GM18861 (cell line): ENCODE measurements at regions not wholly inside any gene's neighbourhood (a gene's known extent, or its start where the extent isn't known, plus 50 kb on each side); places are given as distances from the start of the nearest gene placed in this dataset.
"Not testable (repeated sequence)": the region's sequence is repeated elsewhere in the genome, so short reads cannot be mapped to it uniquely, and the experiment has no call there.

Source experiments
- ATAC-seq: cut with Tn5 transposase; IDR thresholded peaks from one replicate; pipeline ENCODE4 v1.9.1; 2021; ENCODE audit not compliant: unreplicated experiment

- no peak for ATAC-seq
Observed at GRCh38 chr5:122599000-122599399, 175.9 kb upstream of the SNX2 start.

DNA sequence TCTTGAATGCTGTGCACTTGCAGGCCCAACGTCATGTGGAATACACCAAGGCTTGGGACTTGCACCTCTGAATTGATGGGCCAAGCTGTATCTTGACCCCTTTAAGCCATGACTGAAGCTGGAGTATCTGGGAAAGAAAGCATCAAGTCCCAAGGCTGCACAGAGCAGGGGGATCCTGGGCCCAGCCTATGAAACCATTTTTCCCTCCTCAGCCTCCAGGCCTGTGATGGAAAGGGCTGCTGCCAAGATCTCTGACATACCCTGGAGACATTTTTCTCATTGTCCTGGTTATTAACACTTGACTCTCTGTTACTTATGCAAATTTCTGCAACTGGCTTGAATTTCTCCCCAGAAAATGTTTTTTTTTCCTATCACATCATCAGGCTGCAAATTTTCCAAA is 174.0 kb upstream of the SNX2 start:
- no peak for ATAC-seq

DNA sequence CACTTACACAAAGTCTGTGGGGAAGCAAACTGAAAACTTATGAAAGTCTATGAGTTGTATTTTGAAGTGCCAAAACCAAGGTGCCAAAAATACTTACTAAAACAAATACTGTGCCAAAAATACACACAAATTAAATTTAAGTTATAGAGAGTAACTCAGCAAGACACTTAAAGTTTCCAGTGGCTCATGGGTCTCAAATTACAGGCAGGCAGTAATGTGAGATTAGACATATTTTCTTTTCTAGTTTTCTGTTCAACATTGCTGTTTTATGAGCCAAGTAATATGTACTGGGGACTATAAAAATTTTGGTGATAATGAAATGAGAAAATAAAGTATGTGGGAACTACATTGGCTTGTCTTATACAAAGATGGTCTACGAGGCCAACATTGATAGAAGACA is 172.2 kb upstream of the SNX2 start:
- ATAC-seq = no peak

DNA sequence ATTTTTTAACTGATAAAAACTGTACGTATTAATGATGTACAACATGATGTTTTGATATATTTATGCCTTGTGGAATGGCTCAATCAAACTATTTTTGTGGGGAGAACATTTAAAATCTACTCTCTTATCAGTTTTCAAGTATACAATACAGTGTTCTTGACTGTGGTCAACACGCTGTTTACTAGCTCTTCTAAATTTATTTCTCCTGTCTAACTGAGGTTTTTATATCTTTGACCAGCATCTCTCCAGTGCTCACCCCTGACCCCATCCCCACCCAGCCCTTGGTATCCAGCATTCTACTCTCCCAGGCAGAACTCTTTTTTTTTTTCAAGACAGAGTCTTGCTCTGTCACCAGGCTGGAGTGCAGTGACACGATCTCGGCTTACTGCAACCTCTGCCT is 169.6 kb upstream of the SNX2 start:
- no peak for ATAC-seq

DNA sequence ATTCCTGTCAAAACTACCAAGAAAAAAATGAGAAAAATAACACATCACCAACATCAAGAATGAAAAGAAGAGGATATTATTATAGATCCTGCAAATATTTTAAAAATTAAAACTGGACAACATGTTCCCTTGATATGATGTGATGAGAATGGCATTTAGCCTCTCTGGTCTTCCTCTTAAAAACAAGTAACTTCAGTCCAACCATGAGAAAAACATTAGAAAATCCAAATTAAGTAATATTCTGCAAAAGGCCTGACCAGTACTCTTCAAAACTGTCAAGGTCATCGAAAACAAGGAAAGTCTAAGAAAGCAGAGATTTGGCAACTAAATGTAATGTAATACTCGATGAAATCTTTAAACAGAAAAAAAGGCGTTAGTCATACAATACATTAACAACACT is 167.1 kb upstream of the SNX2 start:
- ATAC-seq = no peak

GRCh38 chr5:122608222-122608621 is 166.7 kb upstream of the SNX2 start:
- no peak for ATAC-seq

- ATAC-seq = no peak
Observed at GRCh38 chr5:122611406-122611805, 163.5 kb upstream of the SNX2 start.

DNA sequence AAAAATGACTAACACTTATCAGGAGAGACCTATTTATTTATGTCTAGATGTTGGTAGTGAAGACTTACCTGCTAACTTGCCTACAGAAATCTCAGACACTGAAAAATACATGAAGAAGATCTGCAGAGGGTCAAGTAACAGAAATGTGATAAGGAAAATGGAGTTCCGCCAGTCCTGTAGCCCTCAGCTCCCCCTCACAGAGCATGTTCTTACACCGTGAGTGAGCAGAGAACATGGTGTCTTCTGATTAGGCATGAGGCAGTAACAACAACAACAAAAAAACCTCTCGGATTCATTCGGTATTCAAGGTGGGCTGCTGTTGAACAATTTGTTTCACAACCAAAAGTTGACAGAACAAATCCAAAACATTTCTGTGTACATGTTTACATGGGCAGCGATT is 162.0 kb upstream of the SNX2 start:
- ATAC-seq = no peak

DNA sequence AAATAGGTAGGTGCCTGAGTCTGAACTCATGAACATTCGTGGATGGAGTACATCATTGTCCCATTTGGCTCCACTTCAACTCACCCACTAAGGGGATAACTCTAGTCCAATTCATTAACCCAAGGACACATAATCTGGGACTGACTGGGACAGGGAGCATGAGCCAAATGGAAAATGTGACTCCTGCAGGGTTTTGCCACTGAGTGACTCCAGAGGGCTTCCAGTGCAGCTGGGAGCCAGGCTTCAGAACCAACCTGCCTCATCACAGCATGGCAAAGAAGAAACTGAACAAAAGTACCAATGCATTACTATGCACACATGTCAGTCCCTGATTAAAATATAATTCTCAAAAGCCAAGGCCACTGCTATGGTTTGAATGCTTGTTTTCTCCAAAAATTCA is 159.7 kb upstream of the SNX2 start:
- ATAC-seq = no peak

DNA sequence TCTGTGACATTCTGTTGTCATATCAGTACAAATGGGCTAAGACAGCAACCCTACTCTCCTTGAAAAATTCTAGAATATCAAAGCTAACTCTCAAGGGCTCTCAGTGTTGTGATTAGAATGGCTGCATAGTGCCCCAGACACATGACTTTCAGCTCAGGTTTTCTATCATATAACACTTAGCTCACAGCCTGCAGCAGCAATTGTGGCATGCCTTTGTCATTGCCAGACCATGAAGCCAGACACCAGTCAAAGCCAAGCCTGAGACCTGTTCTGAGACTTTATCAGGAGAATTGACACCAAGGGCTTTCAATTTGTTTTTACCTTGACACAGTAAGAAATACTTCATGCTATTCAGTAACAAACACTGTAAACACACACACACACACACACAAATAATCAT is 159.0 kb upstream of the SNX2 start:
- no peak for ATAC-seq

DNA sequence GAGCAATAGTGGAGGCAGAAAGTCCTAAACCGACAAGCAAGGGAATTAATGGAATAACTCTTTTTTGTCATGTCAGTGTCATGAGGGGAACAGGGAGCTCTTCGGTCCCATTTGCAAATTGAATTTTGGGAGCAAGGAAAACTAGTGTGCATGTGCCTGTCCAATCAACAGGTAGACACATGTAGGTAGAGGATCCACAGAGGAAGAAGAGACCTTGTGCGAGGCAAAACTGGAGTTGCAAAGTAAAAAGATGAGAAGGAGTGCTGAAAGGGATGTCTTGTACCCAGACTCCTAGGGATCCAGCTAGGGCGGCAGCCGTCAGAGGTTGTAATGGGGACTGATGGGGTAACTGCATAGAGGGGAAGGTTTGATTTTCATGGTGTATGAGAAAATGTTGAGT is 156.8 kb upstream of the SNX2 start:
- ATAC-seq = not testable (repeated sequence)

DNA sequence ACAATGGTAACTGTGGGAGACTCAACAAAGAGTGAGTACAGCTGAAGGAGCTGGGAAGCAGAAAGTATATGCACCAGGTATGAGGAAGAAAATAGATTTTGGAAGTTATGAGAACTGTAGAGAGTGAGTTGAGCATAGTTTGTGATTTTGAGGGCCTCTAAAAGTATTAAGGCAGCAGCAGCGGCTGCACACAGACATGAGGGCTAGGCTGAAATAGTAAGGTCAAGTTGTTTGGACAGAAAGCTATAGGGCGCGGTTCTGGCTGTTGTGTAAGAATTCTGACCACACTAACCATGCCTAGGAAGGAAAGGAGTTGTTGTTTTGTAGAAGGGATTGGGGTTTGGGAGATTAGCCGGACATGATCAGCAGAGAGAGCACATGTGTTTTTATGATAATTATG is 154.1 kb upstream of the SNX2 start:
- ATAC-seq = not testable (repeated sequence)

DNA sequence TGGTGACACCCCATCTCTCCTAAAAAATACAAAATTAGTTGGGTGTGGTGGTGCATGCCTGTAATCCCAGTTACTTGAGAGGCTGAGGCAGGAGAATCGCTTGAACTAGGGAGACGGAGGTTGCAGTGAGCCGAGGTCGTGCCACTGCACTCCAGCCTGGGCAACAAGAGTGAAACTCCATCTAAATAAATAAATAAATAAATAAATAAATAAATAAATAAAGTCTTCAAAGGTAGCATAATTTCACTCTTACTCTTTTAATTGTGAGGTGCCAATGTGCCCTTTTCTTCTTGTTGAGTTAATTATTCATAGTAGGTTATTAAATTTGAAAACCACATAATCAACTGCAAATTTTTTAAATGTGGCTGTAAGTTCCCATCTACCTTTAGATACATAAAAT is 146.2 kb upstream of the SNX2 start:
- ATAC-seq = not testable (repeated sequence)

- ATAC-seq = no peak
Observed at GRCh38 chr5:122629121-122629677, 145.7 kb upstream of the SNX2 start.

DNA sequence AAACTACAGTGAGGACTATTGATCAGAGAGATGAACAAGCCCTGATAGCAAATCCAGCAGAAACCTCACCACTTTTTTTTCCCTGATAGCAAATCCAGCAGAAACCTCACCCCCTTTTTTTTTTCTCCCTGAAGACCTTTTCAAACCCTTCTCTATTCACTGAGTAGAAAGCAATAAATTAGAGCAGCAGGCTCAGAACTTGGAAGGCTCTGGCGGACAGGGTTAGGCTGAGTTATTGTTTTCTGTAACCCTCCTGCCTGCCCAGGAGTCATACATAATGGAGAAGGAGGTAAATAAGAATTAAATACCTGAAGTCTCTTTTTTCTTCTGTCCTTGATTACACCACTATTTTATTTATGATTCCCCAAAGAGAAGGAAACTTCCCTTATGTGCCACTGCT is 136.3 kb upstream of the SNX2 start:
- no peak for ATAC-seq

GRCh38 chr5:122639033-122639432 is 135.8 kb upstream of the SNX2 start:
- no peak for ATAC-seq

GRCh38 chr5:122639864-122640263 is 135.0 kb upstream of the SNX2 start:
- ATAC-seq = no peak

GRCh38 chr5:122649080-122649479 is 125.8 kb upstream of the SNX2 start:
- no peak for ATAC-seq

DNA sequence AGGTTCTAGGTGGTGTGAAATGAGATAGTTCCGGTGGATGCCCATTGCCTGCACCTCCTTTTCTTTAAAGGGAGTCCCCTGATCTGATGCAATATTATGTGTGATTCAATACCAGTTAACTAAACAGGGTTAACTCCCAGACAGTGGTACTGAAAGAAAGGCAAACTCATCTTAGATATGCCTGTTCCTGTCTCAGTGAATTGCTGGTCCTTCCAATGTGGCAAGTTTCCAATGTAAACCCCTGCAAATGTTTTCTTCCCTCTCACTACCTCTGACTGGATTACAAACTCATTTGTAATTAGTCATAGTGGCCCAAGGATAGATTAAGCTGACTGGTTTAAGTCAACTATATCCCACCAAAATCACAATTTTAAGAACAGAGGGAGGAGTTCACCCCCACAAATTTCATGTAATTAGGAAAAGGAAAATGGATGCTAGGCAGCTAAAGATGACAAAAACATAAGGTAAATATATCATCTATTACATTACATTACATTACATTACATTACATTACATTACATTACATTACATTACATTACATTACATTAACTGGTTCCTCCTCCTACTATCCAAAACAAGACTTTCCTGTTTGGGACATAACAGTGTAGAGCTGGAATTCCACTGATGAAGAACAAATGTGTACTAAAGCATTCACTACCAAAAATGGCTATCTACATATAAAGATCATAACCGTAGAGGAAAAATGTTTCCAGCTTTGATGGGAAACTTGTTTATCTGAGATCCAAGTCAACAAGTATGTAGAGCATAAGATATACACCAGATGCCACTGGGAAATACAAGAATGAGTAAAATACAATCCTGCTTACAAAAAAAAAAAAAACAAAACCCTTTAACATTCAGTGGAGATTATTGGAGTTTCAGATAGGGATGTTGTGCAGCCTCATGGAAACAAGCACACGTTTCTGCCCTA is 121.5 kb upstream of the SNX2 start:
- no peak for ATAC-seq

DNA sequence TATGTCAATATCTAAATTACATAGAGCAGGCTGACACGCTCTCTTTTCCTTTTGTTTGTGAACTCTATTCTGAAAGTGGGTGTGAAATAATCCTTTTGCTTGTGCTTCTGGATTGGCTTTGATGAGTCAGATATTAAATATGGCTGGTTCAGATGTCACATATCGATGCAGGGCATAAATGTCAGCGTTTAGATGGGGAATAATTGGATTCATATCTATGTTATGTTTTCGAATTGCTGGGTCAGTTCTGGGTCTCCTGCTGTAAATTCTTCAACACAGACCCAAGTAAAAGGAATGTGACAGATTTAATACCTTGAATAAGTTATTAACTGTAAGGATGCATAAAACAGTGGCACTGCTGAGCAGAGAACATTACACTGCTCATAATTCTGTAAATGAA is 118.7 kb upstream of the SNX2 start:
- no peak for ATAC-seq

GRCh38 chr5:122656577-122656976 is 118.3 kb upstream of the SNX2 start:
- no peak for ATAC-seq

DNA sequence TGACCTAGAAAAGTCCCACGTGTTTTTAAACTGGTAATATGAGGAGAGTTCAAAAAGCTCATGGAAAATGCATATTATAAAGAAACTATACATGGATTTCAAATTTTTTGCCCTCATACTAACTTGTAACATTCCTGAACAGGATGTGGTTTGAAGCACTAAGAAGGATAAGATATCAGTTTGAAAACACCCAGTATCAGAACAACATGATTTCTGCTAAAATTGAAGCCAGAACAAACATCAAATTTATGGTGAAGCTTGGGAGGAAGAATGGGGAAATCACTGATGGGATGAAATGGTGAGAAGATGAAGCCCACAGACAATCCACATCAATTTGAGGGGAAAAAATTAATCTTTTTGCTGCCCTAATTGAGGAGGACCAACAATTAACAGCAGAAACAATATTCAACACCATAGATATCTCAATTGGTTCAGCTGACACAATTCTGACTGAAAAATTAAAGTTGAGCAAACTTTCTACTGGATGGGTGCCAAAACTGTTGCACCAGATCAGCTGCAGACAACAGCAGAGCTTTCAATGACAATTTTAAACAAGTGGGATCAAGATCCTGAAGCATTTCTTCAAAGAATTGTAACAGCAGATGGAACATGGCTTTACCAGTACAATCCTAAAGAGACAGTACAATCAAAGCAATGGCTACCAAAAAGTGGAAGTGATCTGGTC is 113.2 kb upstream of the SNX2 start:
- ATAC-seq = no peak
